Prostate gland (tissue), 2 donors: ENCODE measurements at regions not wholly inside any gene's neighbourhood (a gene's known extent, or its start where the extent isn't known, plus 50 kb on each side); places are given as distances from the start of the nearest gene placed in this dataset.
"Not testable (repeated sequence)": the region's sequence is repeated elsewhere in the genome, so short reads cannot be mapped to it uniquely, and the experiment has no call there.

Source experiments
- POLR2A ChIP-seq: fragments of 450-650 bp; IDR thresholded peaks from one replicate; pipeline ENCODE4 v1.6.1; 2016; ENCODE audit warnings: antibody characterized with exemption, mild to moderate bottlenecking
- POLR2AphosphoS5 ChIP-seq: sonication (generic); formaldehyde crosslinking; IDR thresholded peaks from one replicate; pipeline ENCODE4 v1.6.1; 2017; ENCODE audit warnings: antibody characterized with exemption
- TF ChIP-seq, protein P1 (sequence below), 4 experiments: fragments of 200-600 bp in 2 of 4; fragments of 450-650 bp in 2 of 4; sonication (generic) in 2 of 4; IDR thresholded peaks; 1 replicate in 3 of 4; 2 replicates in 1 of 4; pipeline ENCODE4 v1.5.1; 2016 to 2019; ENCODE audit warnings: antibody characterized with exemption in 4 of 4, mild to moderate bottlenecking in 2 of 4, moderate library complexity in 2 of 4

DNA sequence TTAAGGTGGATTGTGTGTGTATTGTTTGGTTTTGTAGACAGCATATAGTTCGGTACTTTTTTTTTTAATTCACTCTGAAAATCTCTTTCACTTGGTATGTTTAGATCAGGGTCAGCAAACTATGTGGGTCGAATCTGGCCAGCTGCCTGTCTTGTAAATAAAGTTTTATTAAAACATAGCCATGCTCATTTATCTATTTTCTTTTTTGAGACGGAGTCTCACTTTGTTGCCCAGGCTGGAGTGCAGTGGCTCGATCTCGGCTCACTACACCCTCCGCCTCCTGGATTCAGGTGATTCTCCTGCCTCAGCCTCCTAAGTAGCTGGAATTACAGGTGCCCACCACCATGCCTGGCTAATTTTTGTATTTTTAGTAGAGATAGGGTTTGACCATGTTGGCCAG is 72.4 kb upstream of the EZR start:
- TF ChIP-seq, protein P1, sequence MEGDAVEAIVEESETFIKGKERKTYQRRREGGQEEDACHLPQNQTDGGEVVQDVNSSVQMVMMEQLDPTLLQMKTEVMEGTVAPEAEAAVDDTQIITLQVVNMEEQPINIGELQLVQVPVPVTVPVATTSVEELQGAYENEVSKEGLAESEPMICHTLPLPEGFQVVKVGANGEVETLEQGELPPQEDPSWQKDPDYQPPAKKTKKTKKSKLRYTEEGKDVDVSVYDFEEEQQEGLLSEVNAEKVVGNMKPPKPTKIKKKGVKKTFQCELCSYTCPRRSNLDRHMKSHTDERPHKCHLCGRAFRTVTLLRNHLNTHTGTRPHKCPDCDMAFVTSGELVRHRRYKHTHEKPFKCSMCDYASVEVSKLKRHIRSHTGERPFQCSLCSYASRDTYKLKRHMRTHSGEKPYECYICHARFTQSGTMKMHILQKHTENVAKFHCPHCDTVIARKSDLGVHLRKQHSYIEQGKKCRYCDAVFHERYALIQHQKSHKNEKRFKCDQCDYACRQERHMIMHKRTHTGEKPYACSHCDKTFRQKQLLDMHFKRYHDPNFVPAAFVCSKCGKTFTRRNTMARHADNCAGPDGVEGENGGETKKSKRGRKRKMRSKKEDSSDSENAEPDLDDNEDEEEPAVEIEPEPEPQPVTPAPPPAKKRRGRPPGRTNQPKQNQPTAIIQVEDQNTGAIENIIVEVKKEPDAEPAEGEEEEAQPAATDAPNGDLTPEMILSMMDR (IDR thresholded peaks at IDR 0.05): not testable (repeated sequence)
- TF ChIP-seq POLR2AphosphoS5, POLR2A: not testable (repeated sequence)
